ENCODE measurements at regions not wholly inside any gene's neighbourhood (a gene's known extent, or its start where the extent isn't known, plus 50 kb on each side); places are given as distances from the start of the nearest gene placed in this dataset.

DNA sequence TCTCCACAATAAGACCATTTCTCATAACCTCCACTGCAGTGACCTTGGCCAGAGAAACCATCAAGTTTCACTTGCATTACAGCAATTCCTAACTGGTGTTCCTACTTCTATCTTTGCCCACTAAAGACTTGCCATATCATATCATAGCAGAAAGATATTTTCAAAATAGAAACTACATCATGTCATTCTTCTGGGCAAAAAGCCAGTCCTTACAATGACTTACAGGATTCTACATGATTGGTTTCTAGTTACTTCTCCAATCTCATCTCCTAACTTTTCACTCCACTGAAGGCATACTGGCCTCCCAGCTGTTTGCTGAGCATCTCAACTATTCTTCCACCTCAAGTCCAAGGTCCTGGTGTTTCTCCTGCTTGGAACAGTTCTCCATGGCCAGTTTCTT is 151.4 kb downstream of the HNMT start:
- H3K27me3 ChIP-seq (ENCODE audit: insufficient read depth, low read length) = no peaks in the 10 kb centered on the region
- H2BK12ac ChIP-seq (ENCODE audit: insufficient read length, low read depth, low read length) = no peak overlapping the region
- H3K36me3 Mint-ChIP-seq (ENCODE audit: insufficient read depth in 1 of 3, low read depth in 3 of 3) = peaks cover 0 to 13% (median 6%) of the 10 kb centered on the region in 3 experiments; a peak in 4 of 7 replicates
- H2BK5ac ChIP-seq (ENCODE audit: insufficient read length, low read length) = no peak overlapping the region
- no peak for DNase-seq
- H2AFZ ChIP-seq (ENCODE audit: low read length) = no peak overlapping the region
- H3K4me3 Mint-ChIP-seq = no peak overlapping the region
- H3K27ac Mint-ChIP-seq = no peak overlapping the region
- no peak overlapping the region for H2BK20ac ChIP-seq (ENCODE audit: low read depth, low read length, poor library complexity, severe bottlenecking)
- no peaks in the 10 kb centered on the region for H4K20me1 ChIP-seq (ENCODE audit: control insufficient read depth, insufficient read depth, insufficient read length)
- peaks cover 12 to 14% of the 10 kb centered on the region in 2 experiments for H3K9me3 Mint-ChIP-seq
- H3K56ac ChIP-seq (ENCODE audit: insufficient read length, low read depth, low read length) = no peak overlapping the region
- no peaks in the 10 kb centered on the region for H3K4me1 ChIP-seq (ENCODE audit: insufficient read depth, low read length)
- H3K4ac ChIP-seq (ENCODE audit: low read depth, low read length) = no peak overlapping the region
- no peaks in the 10 kb centered on the region for H3K79me1 ChIP-seq (ENCODE audit: insufficient read depth, low read depth, low read length, poor library complexity, severe bottlenecking)
- H4K5ac ChIP-seq (ENCODE audit: insufficient read length, low read depth, low read length) = no peak overlapping the region
- H2AK5ac ChIP-seq (ENCODE audit: insufficient read length, low read length) = no peak overlapping the region
- H4K8ac ChIP-seq (replicated peaks; ENCODE audit: insufficient read length, low read depth, low read length) = no peak overlapping the region
- no peaks in the 10 kb centered on the region for H3K79me2 ChIP-seq (ENCODE audit: insufficient read depth, low read length)
- TF ChIP-seq, protein P1, sequence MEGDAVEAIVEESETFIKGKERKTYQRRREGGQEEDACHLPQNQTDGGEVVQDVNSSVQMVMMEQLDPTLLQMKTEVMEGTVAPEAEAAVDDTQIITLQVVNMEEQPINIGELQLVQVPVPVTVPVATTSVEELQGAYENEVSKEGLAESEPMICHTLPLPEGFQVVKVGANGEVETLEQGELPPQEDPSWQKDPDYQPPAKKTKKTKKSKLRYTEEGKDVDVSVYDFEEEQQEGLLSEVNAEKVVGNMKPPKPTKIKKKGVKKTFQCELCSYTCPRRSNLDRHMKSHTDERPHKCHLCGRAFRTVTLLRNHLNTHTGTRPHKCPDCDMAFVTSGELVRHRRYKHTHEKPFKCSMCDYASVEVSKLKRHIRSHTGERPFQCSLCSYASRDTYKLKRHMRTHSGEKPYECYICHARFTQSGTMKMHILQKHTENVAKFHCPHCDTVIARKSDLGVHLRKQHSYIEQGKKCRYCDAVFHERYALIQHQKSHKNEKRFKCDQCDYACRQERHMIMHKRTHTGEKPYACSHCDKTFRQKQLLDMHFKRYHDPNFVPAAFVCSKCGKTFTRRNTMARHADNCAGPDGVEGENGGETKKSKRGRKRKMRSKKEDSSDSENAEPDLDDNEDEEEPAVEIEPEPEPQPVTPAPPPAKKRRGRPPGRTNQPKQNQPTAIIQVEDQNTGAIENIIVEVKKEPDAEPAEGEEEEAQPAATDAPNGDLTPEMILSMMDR (conservative IDR thresholded peaks at IDR 0.05) = no peak
- H3K27ac ChIP-seq (ENCODE audit: insufficient read length, low read depth, low read length) = no peak overlapping the region
- H3K18ac ChIP-seq (ENCODE audit: insufficient read length, low read depth, low read length) = no peak overlapping the region
- H3K27me3 Mint-ChIP-seq (ENCODE audit: low read depth) = no peaks in the 10 kb centered on the region
- no peak overlapping the region for H2BK120ac ChIP-seq (ENCODE audit: low read depth, low read length, poor library complexity, severe bottlenecking)
- H2BK15ac ChIP-seq (ENCODE audit: low read depth, low read length) = no peak overlapping the region
- no peak overlapping the region for H3T11ph ChIP-seq (ENCODE audit: low read length)
- H3K14ac ChIP-seq (ENCODE audit: insufficient read depth, low read length) = no peak overlapping the region
- H3K9me3 ChIP-seq (ENCODE audit: control insufficient read depth, low read depth, low read length) = no peaks in the 10 kb centered on the region
- no peak overlapping the region for H4K91ac ChIP-seq (ENCODE audit: insufficient read length, low read depth, low read length)
- no peak overlapping the region for H3K23ac ChIP-seq (ENCODE audit: insufficient read length, low read depth, low read length)
- H3K4me1 Mint-ChIP-seq = no peaks in the 10 kb centered on the region
- H3K23me2 ChIP-seq (ENCODE audit: insufficient read length, low read depth, low read length, poor library complexity, severe bottlenecking) = no peaks in the 10 kb centered on the region
- no peak overlapping the region for H3K9ac ChIP-seq (ENCODE audit: extremely low read depth, insufficient read length, low read length)
- no peak overlapping the region for H3K4me2 ChIP-seq (ENCODE audit: insufficient read depth, insufficient read length, low read length)

All from H9 (cell line).